Mesothelial cell of epicardium (in vitro differentiated cells): ENCODE measurements at regions not wholly inside any gene's neighbourhood (a gene's known extent, or its start where the extent isn't known, plus 50 kb on each side); places are given as distances from the start of the nearest gene placed in this dataset.
"Not testable (repeated sequence)": the region's sequence is repeated elsewhere in the genome, so short reads cannot be mapped to it uniquely, and the experiment has no call there.

Source experiments
- DNase-seq, 2 experiments: peaks; one replicate each; pipeline ENCODE4 v3.0.0; 2021; ENCODE audit warnings: low spot score in 2 of 2; ENCODE audit not compliant: unreplicated experiment in 2 of 2
- H3K27ac Mint-ChIP-seq: 2 replicates; pipeline ENCODE4 v1.8.0; 2021; ENCODE audit warnings: mixed read lengths
- H3K27me3 Mint-ChIP-seq: 2 replicates; pipeline ENCODE4 v1.8.0; 2021; ENCODE audit warnings: low read depth, mixed read lengths
- H3K36me3 Mint-ChIP-seq: 2 replicates; pipeline ENCODE4 v1.8.0; 2021; ENCODE audit warnings: mixed read lengths
- H3K4me1 Mint-ChIP-seq: 2 replicates; pipeline ENCODE4 v1.8.0; 2021; ENCODE audit warnings: mixed read lengths
- H3K4me3 Mint-ChIP-seq: 2 replicates; pipeline ENCODE4 v1.8.0; 2021; ENCODE audit warnings: mild to moderate bottlenecking, moderate library complexity, mixed read lengths
- H3K9me3 Mint-ChIP-seq: 2 replicates; pipeline ENCODE4 v1.8.0; 2021; ENCODE audit warnings: mixed read lengths
- TF ChIP-seq, protein P1 (sequence below): fragments of 200-600 bp; sonication (generic); IDR thresholded peaks from one replicate; pipeline ENCODE4 v1.5.0; 2021; ENCODE audit warnings: antibody characterized with exemption; ENCODE audit not compliant: unreplicated experiment

GRCh38 chr4:42237010-42237409 is 84.6 kb upstream of the BEND4 start:
- Mint-ChIP-seq H3K27ac (no peak overlapping the region), H3K36me3 (no peaks in the 10 kb centered on the region), H3K4me3 (no peak overlapping the region), H3K4me1 (peaks cover 3% of the 10 kb centered on the region), H3K27me3 (peaks cover 5% of the 10 kb centered on the region), H3K9me3 (no peaks in the 10 kb centered on the region)
- TF ChIP-seq, protein P1, sequence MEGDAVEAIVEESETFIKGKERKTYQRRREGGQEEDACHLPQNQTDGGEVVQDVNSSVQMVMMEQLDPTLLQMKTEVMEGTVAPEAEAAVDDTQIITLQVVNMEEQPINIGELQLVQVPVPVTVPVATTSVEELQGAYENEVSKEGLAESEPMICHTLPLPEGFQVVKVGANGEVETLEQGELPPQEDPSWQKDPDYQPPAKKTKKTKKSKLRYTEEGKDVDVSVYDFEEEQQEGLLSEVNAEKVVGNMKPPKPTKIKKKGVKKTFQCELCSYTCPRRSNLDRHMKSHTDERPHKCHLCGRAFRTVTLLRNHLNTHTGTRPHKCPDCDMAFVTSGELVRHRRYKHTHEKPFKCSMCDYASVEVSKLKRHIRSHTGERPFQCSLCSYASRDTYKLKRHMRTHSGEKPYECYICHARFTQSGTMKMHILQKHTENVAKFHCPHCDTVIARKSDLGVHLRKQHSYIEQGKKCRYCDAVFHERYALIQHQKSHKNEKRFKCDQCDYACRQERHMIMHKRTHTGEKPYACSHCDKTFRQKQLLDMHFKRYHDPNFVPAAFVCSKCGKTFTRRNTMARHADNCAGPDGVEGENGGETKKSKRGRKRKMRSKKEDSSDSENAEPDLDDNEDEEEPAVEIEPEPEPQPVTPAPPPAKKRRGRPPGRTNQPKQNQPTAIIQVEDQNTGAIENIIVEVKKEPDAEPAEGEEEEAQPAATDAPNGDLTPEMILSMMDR = no peak
- no peak for DNase-seq

GRCh38 chr4:42237451-42237850 is 85.0 kb upstream of the BEND4 start:
- H3K9me3 Mint-ChIP-seq = no peaks in the 10 kb centered on the region
- H3K27me3 Mint-ChIP-seq = peaks cover 5% of the 10 kb centered on the region
- no peaks in the 10 kb centered on the region for H3K36me3 Mint-ChIP-seq
- H3K27ac Mint-ChIP-seq = no peak overlapping the region
- DNase-seq = no peak
- H3K4me3 Mint-ChIP-seq = no peak overlapping the region
- peaks cover 3% of the 10 kb centered on the region for H3K4me1 Mint-ChIP-seq
- TF ChIP-seq, protein P1 = no peak

- Mint-ChIP-seq H3K4me3 (no peak overlapping the region), H3K36me3 (no peaks in the 10 kb centered on the region), H3K9me3 (peaks cover 4% of the 10 kb centered on the region), H3K27ac (no peak overlapping the region), H3K27me3 (peaks cover 23% of the 10 kb centered on the region), H3K4me1 (no peaks in the 10 kb centered on the region)
- TF ChIP-seq, protein P1 = no peak
- no peak for DNase-seq
Observed at GRCh38 chr4:42248972-42249371, 96.5 kb upstream of the BEND4 start.

DNA sequence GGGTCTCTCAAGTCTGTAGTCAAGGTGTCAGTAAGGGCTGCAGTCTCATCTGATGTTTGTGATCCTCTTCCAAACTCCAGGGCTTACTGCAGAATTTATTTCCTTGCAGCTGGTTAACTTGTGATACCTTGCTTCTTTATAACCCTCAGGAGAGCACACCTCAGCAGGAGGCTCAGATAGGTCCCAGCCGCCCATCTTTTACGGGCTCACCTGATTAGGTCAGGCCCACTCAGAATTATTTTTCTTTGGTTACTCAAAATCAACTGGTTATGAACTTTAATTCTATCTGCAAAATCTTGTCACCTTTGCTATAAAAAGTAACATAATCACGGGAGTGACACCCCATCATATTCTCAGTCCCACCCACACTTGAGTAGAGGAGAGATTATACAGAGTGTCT is 99.9 kb upstream of the BEND4 start:
- no peaks in the 10 kb centered on the region for H3K9me3 Mint-ChIP-seq
- TF ChIP-seq, protein P1 = no peak
- H3K4me3 Mint-ChIP-seq = no peak overlapping the region
- H3K27me3 Mint-ChIP-seq = peaks cover 21% of the 10 kb centered on the region
- no peak overlapping the region for H3K27ac Mint-ChIP-seq
- no peaks in the 10 kb centered on the region for H3K4me1 Mint-ChIP-seq
- no peak for DNase-seq
- H3K36me3 Mint-ChIP-seq = no peaks in the 10 kb centered on the region

- not testable (repeated sequence) for H3K27me3 Mint-ChIP-seq, DNase-seq, H3K36me3 Mint-ChIP-seq, H3K4me1 Mint-ChIP-seq, H3K4me3 Mint-ChIP-seq, H3K9me3 Mint-ChIP-seq, H3K27ac Mint-ChIP-seq
Observed at GRCh38 chr4:42257645-42258044, 105.2 kb upstream of the BEND4 start.

GRCh38 chr4:42262701-42263490 is 110.4 kb upstream of the BEND4 start:
- Mint-ChIP-seq H3K27me3 (no peaks in the 10 kb centered on the region), H3K36me3 (no peaks in the 10 kb centered on the region), H3K27ac (no peak overlapping the region), H3K9me3 (no peaks in the 10 kb centered on the region), H3K4me1 (no peaks in the 10 kb centered on the region), H3K4me3 (no peak overlapping the region)
- DNase-seq = no peak
- TF ChIP-seq, protein P1 = no peak
